ENCODE measurements at regions not wholly inside any gene's neighbourhood (a gene's known extent, or its start where the extent isn't known, plus 50 kb on each side); places are given as distances from the start of the nearest gene placed in this dataset.

DNA sequence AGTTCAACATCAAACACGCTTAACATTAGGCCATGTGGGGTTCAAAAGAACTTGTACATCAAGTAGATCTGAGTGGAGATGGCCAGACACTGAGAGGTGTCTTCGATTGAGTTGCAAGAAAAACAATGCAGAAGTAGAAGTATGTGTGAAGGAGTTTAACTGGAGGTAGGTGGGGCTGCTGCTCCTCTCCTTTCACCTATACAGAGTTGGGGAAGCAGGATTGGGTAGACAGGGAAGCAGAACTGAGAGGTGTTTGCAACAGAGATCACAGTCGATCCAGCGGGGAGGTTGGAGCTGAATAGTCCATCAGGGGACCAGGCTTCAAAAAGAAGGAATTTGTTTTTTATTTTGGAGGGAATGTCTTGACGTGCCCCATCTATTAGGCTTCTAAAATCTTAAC is 61.7 kb upstream of the SLC27A6 start:
- TF ChIP-seq, protein P1, sequence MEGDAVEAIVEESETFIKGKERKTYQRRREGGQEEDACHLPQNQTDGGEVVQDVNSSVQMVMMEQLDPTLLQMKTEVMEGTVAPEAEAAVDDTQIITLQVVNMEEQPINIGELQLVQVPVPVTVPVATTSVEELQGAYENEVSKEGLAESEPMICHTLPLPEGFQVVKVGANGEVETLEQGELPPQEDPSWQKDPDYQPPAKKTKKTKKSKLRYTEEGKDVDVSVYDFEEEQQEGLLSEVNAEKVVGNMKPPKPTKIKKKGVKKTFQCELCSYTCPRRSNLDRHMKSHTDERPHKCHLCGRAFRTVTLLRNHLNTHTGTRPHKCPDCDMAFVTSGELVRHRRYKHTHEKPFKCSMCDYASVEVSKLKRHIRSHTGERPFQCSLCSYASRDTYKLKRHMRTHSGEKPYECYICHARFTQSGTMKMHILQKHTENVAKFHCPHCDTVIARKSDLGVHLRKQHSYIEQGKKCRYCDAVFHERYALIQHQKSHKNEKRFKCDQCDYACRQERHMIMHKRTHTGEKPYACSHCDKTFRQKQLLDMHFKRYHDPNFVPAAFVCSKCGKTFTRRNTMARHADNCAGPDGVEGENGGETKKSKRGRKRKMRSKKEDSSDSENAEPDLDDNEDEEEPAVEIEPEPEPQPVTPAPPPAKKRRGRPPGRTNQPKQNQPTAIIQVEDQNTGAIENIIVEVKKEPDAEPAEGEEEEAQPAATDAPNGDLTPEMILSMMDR (IDR thresholded peaks at IDR 0.05), result no peak
- no peak for TF ChIP-seq POLR2A (IDR thresholded peaks at IDR 0.05)

All from Peyer's patch (tissue), 4 donors.